T-helper 1 cell (primary cell): ENCODE measurements at regions not wholly inside any gene's neighbourhood (a gene's known extent, or its start where the extent isn't known, plus 50 kb on each side); places are given as distances from the start of the nearest gene placed in this dataset.

Experiments used
- DNase-seq, 5 donors: peaks; one replicate each; pipeline ENCODE4 v3.0.0-alpha.2; 2012 to 2020

GRCh38 chr15:97410897-97411575 lies 549.5 kb upstream of the ARRDC4 start:
- DNase-seq, result no peak

GRCh38 chr15:97420130-97420529 lies 540.4 kb upstream of the ARRDC4 start:
- no peak for DNase-seq

- no peak for DNase-seq
Observed at GRCh38 chr15:97425596-97425995, 534.9 kb upstream of the ARRDC4 start.

- no peak for DNase-seq
Observed at GRCh38 chr15:97443101-97443500, 517.4 kb upstream of the ARRDC4 start.

- DNase-seq, result no peak
Observed at GRCh38 chr15:97446138-97446537, 514.4 kb upstream of the ARRDC4 start.

- DNase-seq, result no peak
Observed at GRCh38 chr15:97456521-97457202, 503.8 kb upstream of the ARRDC4 start.

GRCh38 chr15:97457203-97457847 lies 503.2 kb upstream of the ARRDC4 start:
- no peak for DNase-seq

GRCh38 chr15:97459771-97460170 lies 500.7 kb upstream of the ARRDC4 start:
- DNase-seq, result no peak

- no peak for DNase-seq
Observed at GRCh38 chr15:97461226-97461625, 499.3 kb upstream of the ARRDC4 start.

- DNase-seq, result no peak
Observed at GRCh38 chr15:97463696-97464095, 496.8 kb upstream of the ARRDC4 start.

- no peak for DNase-seq
Observed at GRCh38 chr15:97470417-97470816, 490.1 kb upstream of the ARRDC4 start.

GRCh38 chr15:97473627-97474026 lies 486.9 kb upstream of the ARRDC4 start:
- no peak for DNase-seq

- no peak for DNase-seq
Observed at GRCh38 chr15:97479957-97480356, 480.5 kb upstream of the ARRDC4 start.

- DNase-seq, result no peak
Observed at GRCh38 chr15:97482521-97482920, 478.0 kb upstream of the ARRDC4 start.

GRCh38 chr15:97483232-97483631 lies 477.3 kb upstream of the ARRDC4 start:
- no peak for DNase-seq

- no peak for DNase-seq
Observed at GRCh38 chr15:97490429-97490828, 470.1 kb upstream of the ARRDC4 start.

- no peak for DNase-seq
Observed at GRCh38 chr15:97501291-97501690, 459.2 kb upstream of the ARRDC4 start.

GRCh38 chr15:97502038-97502437 lies 458.5 kb upstream of the ARRDC4 start:
- DNase-seq, result no peak

- DNase-seq, result no peak
Observed at GRCh38 chr15:97504031-97504792, 456.3 kb upstream of the ARRDC4 start.

GRCh38 chr15:97517737-97518136 lies 442.8 kb upstream of the ARRDC4 start:
- no peak for DNase-seq

- no peak for DNase-seq
Observed at GRCh38 chr15:97520689-97521088, 439.8 kb upstream of the ARRDC4 start.

- DNase-seq, result no peak
Observed at GRCh38 chr15:97521381-97522285, 438.9 kb upstream of the ARRDC4 start.
